T-helper 2 cell (primary cell): ENCODE measurements at regions not wholly inside any gene's neighbourhood (a gene's known extent, or its start where the extent isn't known, plus 50 kb on each side); places are given as distances from the start of the nearest gene placed in this dataset.
"Not testable (repeated sequence)": the region's sequence is repeated elsewhere in the genome, so short reads cannot be mapped to it uniquely, and the experiment has no call there.

Experiments
- DNase-seq, 5 experiments: peaks; one replicate each; pipeline versions ENCODE4 v3.0.0 to v3.0.0-alpha.2; 2012 to 2022

DNA sequence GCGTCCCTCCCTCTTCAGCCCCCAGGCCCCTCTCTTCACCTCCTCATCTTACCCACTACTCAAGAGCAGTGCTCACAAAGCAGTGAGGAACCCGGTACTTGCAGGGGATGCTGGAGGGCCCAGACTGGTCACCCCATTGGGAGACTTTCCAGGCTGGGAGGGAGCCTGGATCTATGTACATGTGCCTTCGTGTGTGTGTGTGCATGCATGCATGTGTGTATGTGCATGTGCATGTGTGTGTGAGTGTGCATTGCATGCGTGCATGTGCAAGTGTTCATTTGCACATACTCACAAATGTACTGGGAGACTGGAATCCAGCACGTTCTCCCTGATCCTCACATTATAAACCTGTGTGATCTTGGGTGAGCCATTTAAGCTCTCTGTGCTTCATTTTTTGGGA, 696.0 kb upstream of the EEF2KMT start:
- DNase-seq = no peak

GRCh38 chr16:5791011-5791657, 693.5 kb upstream of the EEF2KMT start:
- DNase-seq = no peak

DNA sequence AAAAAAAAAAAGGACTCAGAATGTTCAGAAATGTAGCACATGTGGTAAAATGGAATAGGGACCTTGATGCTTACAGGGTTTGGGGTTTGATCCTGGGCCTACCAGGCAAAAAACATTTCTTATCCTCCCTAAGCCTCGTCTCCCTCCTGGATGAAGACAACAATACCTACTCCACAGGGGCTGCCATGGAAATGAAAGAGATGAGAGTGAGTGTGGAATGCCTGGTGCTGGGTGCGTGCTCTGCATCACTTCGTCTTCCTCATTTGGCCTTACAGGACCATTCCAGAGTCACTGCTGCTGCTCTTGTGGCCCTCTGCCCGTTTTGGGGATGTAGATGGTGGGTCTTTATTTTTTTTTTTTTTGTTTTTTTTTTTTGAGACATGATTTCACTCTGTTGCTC, 692.9 kb upstream of the EEF2KMT start:
- no peak for DNase-seq

GRCh38 chr16:5789033-5789432, 691.4 kb upstream of the EEF2KMT start:
- DNase-seq = no peak

GRCh38 chr16:5781436-5781835, 683.8 kb upstream of the EEF2KMT start:
- no peak for DNase-seq

GRCh38 chr16:5776876-5777275, 679.3 kb upstream of the EEF2KMT start:
- DNase-seq = peak in 1 of 5 experiments; percentile 26

DNA sequence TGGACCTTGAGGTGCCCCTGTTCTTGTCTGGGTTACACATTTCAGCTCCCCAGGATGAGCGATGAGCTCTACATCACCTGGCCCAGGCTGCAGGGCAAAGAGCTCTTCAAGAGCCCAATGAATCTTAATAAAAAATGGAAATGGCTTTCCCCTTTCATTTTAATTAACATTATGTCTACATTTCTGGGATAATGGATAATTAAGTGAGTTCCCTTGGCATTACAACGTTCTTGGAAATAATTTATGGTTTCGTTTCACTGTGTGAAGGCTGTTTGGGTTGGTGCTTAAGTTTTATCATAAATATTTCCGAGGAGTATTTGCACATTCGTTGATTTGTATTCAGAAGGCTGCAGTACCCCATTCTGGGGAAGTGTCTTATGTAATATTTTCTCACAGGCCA, 678.3 kb upstream of the EEF2KMT start:
- DNase-seq = no peak

DNA sequence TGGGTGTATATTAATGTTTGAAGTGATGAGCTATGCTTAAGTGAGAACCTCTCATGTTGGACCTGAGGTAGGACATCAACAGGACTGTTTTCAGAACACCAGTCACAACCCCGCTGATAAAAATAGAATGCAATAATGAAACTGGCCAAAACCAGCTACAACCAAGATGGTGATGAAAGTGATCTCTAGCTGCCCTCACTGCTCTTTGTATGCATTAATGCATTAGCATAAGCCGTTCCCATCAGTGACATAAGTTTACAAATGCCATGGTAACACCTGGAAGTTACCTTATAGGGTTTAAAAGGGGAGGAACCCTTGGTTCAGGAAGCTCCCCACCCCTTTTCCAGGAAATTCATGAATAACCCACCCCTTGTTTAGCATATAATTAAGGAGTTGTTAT, 672.5 kb upstream of the EEF2KMT start:
- DNase-seq = no peak

DNA sequence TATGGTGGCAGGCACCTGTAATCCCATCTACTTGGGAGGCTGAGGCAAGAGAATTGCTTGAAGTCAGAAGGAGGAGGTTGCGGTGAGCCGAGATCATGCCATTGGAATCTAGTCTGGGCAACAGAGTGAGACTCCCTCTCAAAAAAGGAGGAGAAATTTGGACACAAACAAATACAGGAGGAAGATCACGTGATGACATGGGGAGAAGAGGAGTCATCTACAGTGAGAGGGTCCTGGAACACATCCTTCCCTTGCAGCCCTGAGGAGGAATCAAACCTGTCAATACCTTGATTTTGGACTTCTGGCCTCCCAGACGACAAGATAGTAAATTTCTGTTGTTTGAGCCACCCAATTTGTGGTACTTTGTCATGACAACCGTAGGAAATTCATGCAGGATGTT, 671.9 kb upstream of the EEF2KMT start:
- no peak for DNase-seq

DNA sequence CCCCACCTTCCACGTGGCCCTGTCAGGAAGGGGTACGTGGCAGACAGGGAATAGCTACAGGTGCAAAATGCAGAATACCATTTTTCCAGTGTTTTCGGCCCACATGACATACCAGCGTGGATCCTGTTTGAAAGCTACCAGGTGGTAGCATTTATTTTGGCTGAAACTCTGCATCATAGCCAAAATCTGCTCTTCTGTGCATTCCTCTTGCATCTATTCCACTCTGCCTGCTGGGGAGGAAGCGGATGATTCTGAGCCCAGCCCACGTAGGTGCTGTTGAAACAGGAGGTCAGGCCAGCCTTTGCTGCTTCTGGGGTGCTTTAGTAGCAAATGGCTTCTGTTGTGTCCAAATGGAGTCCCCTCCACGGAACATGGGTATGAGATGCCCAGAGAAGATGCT, 670.9 kb upstream of the EEF2KMT start:
- no peak for DNase-seq

DNA sequence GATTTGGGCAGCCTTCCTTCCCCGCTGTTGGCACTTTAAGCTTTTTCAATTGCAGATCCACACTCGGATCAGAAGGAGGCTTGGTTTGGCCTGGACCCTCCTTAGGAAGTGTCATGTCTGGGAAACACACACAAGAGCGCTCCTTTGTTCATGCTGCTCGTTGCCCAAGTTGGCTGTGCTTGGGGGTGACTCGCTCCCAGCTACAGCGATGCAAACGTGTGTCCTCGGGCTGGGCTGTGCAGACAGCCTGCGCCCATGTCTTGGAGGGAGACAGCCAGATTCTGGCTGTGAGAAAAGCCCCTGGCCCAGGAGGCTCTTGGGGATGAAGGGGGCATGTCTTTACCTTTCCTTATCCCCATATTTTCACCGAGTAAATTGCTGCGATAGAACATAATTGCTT, 665.6 kb upstream of the EEF2KMT start:
- DNase-seq = no peak

DNA sequence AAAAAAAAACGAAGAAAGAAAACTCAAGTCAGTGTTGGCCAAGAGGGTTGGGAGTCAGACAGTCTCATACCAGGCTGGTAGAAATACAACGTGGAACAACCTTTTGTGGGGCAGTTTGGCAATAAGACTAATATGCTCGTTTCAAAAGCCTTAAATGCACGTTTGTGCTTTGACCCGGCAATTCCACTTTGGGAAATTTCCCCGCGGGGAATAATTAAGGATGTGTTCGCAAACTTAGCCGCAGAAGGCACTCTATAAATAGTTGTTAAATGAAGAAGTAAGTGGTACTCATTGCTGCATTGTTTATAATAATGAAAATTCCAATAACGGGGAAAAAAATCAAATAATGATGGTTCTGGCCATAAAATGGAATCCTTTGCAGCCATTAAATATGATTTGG, 664.8 kb upstream of the EEF2KMT start:
- no peak for DNase-seq

DNA sequence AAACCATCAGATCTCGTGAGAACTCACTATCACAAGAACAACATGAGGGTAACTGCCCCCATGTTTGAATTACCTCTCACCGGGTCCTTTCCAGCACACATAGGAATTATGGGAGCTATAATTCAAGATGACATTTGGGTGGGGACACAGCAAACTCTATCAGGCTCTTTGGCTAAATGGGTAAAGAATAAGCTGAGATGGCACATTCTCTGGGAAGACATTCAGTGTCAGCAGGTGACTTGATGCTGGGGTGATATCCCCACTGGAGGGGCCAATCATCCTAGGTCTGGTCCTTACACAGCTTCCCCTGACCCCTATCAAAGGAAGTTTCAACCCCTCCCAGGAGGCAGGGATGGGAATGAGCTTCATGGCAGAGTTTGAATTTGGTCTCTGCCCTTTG, 664.0 kb upstream of the EEF2KMT start:
- DNase-seq = no peak

- DNase-seq = no peak
Observed at GRCh38 chr16:5758281-5758680, 660.7 kb upstream of the EEF2KMT start.

DNA sequence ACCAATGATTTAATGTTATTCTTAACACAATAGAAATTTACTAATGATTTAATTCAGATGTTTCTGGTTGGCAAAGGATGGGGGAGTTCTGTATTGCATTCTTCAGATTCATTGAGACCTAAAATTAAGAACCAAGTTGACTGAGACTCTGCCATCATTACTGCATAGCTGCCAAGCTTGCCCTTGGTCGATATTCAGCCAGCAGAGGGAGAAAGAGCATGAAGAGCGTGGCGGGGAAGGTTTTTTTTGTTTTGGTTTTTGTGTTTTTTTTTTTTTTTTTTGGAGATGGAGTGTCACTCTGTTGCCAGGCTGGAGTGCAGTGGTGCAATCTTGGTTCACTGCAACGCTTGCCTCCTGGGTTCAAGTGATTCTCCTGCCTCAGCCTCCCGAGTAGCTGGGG, 659.4 kb upstream of the EEF2KMT start:
- DNase-seq = peak in 1 of 5 experiments; percentile 55

DNA sequence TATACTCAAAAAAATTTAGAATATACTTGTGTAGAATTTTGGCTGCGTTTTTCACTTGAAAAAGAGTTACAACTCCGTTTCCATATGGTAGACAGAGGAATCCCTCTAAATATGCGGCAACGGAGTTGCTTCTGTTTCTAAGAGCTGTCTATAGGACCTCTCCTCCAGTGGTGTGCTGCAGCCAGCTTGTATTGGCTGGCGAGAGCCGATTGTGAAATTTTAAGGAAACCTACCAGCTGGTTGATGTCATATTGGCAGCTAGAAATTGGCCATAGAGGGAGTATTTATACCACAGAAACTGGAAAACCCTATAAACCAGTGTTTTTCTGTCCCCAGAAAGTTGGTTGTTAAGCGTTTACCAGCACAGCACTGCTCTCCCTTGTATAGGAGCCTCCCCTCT, 655.8 kb upstream of the EEF2KMT start:
- DNase-seq = no peak

GRCh38 chr16:5751216-5751615, 653.6 kb upstream of the EEF2KMT start:
- no peak for DNase-seq

DNA sequence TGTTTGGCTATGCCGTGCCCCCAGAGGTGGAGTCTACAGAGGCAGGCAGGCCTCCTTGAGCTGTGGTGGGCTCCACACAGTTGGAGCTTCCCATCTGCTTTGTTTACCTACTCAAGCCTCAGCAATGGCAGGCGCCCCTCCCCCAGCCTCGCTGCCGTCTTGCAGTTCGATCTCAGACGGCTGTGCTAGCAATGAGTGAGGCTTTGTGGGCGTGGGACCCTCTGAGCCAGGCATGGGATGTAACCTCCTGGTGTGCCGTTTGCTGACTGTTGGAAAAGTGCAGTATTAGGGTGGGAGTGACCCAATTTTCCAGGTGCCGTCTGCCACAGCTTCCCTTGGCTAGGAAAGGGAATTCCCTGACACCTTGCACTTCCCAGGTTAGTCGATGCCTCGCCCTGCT, 652.8 kb upstream of the EEF2KMT start:
- not testable (repeated sequence) for DNase-seq

DNA sequence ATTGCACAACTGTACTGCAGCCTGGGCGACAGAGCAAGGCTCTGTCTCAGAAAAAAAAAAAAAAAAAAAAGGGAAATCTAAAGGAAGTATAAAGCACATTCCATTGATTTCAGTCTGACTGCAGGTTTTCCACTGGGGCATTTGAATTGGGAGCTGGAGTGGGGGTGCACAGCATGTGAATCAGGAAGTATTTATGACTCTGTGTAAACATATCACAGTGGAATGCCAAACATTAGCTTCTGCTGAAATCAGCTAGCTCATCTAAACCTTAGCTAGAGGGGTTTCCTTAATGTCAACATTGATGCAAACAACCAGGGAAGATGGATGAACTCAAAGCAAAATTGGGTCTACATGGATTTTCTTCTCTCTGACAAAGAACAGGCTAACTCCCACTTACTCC, 641.0 kb upstream of the EEF2KMT start:
- DNase-seq = no peak

DNA sequence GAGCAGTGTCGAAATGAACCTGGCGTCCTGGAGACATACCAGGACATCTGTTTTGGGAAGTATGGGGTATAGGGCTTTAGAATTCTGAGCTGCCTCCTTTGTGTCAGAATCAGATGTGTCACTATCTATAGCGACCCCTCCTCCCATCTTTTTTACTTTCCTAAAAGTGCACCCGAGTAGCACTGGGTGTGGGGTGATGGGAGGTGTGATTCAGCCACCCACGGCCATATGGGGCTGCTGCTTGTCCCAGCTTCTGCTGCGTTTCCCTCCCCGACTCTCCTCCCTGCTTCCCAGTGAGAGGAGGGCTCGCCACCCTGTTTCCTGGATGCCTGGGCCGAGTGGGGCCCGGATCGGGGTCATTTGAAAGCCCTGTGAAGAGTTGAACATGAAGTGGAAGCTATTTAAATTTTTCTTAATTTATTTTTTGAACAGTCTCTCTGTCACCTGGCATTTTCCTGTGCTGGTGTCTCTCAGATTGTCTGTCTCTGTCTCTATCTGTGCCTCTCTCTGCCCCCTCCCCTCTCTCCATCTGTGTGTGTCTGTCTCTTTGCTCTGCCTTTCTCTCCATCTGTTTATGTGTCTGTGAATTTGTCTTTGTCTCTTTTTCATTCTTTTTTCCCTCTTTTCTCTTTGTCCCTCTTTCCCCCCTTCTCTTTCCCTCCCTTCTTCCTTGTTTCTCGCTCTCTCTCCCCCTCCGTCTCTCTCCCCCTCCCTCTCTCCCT, 638.8 kb upstream of the EEF2KMT start:
- no peak for DNase-seq

DNA sequence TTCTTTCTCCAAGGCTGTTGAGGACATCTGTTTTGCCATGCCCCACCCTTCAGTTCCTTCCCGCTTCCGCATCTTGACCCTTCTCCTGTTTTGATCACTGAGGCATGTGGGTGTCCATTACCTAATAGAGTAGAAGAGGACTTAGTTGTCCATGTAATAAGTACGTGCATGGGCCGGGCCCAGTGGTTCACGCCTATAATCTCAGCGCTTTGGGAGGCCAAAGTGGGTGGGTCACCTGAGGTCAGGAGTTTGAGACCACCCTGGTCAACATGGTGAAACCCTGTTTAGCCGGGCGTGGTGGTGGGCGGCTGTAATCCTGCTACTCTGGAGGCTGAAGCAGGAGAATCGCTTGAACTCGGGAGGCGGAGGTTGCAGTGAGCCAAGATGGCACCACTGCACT, 637.8 kb upstream of the EEF2KMT start:
- DNase-seq = no peak

GRCh38 chr16:5730783-5731182, 633.2 kb upstream of the EEF2KMT start:
- no peak for DNase-seq

DNA sequence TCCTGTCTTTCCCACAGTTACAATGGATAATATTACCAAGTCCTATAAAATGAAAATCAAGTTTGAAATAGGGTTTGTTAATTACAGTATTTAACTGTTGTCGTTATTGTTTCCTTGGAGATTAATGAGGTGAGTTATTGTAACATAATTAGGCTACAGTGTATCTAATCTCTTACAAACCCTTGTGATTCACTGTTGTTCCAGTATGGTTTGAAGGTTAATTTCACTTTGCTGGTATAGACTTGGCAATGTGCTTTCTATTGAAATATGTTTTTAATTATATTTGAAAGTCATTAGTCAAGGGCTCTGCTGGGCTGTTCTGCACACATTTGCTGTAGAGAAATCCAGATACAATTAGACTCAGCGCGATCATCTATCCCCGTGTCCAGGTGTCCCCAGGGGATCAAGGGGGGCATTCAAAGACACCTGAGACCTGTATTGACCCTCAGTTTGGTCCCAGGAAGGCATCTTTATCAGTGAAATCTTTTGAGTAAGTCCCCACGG, 624.6 kb upstream of the EEF2KMT start:
- DNase-seq = no peak

GRCh38 chr16:5715155-5715554, 617.6 kb upstream of the EEF2KMT start:
- DNase-seq = no peak

GRCh38 chr16:5709889-5710288, 612.3 kb upstream of the EEF2KMT start:
- peak in 1 of 5 experiments; percentile 9 for DNase-seq
